Stimulated activated naive CD8-positive, alpha-beta T cell treated with anti-CD3 and anti-CD28 coated beads, Interleukin-15, Interleukin-2, amounts not matched to agents 100 U/mL and 50 U/mL, for 24 hours (primary cell): ENCODE measurements at regions not wholly inside any gene's neighbourhood (a gene's known extent, or its start where the extent isn't known, plus 50 kb on each side); places are given as distances from the start of the nearest gene placed in this dataset.
"Not testable (repeated sequence)": the region's sequence is repeated elsewhere in the genome, so short reads cannot be mapped to it uniquely, and the experiment has no call there.

Experiments used
- ATAC-seq: fragments of 150-1000 bp; cut with Tn5 transposase; one replicate; pipeline ENCODE4 v1.10.0; 2021
- DNase-seq: peaks from one replicate; pipeline ENCODE4 v3.0.0; 2021

DNA sequence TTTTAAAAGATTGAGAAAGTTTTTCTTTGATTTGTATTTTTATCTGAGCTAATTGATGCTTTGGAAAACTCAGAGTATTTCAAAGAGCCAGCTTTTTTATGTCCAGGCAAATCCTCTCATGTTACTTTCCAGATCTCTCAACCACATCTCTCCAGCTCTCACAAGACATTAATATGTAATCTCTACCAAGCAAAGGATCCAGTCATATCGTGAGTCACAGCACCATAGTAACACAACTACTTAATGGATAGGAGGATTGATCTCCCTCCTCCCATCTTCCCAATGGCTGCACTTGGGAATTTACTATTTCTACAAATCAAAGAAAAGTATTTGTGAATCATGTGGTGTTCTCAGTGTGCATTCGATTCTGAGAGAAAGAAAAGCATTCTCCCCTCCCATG lies 63.3 kb downstream of the POU4F1 start:
- ATAC-seq (no peak), DNase-seq (no peak)

DNA sequence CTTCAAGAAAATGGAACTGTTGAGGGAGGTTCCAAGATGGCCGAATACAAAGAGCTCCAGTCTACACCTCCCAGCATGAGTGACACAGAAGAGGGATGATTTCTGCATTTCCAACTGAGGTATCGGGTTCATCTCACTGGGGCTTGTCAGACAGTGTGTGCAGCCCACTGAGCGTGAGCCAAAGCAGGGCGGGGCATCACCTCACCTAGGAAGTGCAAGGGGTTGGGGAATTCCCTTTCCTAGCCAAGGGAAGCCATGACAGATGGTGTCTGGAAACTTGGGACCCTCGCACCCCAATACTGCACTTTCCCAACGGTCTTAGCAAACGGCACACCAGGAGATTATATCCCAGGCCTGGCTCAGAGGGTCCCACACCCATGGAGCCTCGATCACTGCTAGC lies 77.3 kb downstream of the POU4F1 start:
- ATAC-seq, DNase-seq: not testable (repeated sequence)

DNA sequence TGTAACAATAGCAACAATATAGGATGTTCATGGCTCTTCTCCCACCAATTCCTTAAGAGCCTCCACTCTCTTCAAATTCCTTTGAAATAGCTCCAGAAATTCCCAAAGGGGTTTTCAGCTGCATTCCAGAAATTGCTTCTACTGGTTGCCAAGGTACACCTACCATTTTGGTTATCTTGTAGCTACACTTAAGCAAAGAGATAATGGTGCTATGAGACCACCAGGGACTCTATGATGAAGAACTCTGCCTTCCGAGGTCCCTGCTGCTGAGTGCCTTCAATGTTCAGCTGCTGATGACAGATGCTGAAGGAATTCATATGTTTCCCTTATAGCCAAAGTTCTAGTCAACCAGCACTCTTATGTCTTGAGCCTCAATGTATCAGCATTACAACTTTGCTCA lies 78.4 kb downstream of the POU4F1 start:
- no peak for ATAC-seq
- DNase-seq: no peak

DNA sequence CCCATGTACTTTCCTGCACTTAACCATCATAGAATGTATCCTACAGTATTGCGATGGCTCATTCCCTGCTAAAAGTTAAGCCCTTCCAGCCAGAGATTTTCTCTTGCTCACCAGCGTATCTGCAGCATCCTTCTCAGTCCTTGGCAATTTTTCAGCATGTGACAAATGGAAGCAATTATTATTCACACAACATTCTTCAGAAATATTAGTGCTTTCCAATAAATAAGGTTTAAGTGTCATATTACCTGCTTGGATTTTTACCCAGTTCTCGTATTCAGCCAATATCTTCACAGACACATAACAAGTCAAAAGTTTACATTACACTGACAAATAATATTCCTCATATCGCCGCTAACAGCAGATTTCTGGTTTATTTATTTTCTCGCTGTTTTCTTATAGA lies 82.3 kb downstream of the POU4F1 start:
- ATAC-seq (no peak), DNase-seq (no peak)

DNA sequence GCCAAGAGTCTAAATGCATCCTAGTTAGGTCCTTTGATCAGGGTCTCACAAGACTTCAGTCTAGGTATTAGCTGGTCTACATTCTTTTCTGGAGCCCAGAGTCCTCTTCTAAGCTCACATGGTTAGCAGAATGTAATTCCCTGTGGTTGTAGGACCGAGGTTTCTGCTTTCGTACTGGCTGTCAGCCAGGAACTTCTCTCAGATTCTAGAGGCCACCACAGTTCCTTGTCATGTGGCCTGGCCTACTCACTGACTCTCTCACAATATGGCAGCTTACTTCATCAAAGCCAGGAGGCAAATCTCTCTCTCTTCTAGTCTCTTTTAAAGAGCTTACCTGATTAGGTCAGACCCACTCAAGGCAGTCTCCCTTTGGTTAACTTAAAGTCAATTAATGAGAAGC lies 82.9 kb downstream of the POU4F1 start:
- ATAC-seq (no peak), DNase-seq (no peak)

DNA sequence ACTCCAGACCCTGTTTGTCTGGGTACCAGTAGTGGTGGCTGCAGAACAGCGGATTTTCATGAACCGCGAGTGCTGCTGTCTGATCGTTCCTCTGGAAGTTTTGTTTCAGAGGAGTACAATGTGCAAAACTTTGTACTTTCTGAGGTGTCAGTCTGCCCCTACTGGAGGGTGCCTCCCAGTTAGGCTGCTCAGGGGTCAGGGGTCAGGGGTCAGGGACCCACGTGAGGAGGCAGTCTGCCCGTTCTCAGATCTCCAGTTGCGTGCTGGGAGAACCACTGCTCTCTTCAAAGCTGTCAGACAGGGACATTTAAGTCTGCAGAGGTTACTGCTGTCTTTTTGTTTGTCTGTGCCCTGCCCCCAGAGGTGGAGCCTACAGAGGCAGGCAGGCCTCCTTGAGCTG lies 84.9 kb downstream of the POU4F1 start:
- not testable (repeated sequence) for DNase-seq, ATAC-seq

DNA sequence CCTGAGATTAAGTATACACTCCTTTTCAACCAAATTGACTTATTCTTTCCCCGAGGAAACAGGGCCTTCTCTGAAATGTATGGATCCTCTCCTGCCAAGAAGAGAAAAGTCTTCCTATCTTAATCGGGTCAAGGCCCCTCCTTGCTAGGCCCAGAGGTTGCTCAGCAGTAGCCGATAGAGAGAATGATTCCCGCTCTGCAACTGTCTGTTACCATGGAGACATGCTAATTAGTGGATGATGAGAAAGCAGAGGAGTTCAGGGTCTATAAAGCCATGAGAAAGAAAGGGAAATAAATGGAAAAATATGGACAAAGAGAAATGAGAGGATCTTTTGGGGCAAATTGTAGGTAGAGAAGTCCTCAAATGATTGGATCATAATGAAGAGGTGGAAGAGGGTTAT lies 103.5 kb downstream of the POU4F1 start:
- ATAC-seq (no peak), DNase-seq (no peak)

DNA sequence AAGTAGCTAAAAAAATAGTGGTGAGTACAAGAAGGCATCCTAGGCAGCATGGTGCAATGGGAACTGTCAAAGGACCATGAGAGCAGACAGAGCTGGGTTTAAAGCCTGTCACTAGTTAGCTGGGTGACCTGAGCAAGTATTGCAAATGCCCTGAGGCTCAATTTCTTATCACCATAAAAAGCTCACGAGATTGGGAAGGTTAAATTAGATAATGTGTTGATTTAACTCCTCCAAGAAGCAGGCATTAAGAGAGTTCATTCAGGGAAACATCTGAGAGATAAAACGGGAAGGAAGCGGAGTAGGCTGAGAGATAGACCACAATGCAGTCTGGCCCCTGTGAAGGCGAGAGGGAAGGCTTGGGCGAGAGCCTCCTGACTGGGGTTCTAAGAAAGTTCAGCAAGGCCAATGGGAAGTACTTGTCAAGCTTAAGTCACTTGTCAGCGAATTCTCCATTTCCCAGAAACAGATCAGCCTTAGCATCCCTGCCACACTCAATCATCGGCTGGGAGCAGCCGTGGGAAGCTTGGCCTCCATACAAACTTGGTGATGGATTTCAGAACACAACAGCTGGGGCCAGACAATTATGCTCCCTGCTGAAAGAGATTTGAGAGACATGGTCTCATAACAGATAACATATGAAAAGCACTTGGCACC lies 105.5 kb downstream of the POU4F1 start:
- ATAC-seq: no peak

DNA sequence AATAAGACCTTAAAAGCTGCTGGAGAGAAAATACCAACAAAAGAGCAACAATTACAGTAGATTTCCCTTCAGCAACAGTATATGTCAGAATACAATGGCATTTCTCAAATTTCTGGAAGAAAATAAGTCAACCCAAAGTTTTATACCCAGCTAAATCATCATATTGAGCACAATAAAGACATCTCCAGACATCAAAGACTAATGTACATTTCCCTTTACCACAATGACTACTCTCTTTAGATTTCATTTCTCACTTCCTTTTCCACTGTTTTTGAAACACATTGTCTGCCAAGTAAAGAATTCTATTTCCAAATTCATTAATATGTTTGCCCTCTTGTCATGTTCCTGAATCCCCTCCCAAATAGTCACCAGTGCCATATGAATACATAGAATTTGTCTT lies 111.4 kb downstream of the POU4F1 start:
- DNase-seq (no peak), ATAC-seq (no peak)

More for the DNA sequence above, 105.5 kb downstream of the POU4F1 start:
- DNase-seq: no peak

DNA sequence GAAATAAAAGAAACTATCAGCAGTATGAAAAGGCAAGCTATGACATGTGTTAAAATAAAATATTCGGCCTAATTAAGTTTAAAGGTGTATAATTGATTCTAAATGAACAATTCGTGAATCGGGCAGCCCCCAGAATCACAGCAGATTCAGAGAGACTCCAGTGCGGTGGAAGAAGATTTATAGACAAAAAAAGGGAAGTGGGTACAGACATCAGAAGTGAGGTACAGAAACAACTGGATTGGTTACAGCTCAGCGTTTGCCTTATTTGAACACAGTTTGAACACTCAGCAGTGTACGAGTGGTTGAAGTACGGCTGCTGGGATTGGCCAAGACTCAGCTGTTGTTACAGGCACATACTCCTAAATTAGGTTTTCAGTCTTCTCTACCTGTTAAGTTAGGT lies 113.1 kb downstream of the POU4F1 start:
- not testable (repeated sequence) for ATAC-seq, DNase-seq

DNA sequence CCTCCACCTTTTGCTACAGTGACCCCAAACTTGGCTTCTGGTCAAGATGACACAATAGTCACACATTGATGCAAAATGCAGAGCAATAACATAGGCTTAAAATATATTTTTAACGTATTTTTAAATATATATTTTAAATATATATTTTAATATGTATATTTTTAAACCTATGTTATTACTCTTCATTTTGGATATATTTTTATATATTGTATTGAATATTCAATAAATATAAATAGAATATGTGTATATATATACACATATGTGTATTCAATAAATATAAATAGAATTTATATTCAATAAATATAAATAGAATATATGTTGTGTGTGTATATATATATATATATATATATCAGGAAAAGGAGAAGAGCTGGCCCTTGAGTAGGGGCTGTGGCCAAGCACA lies 115.6 kb downstream of the POU4F1 start:
- ATAC-seq: no peak
- DNase-seq: no peak

DNA sequence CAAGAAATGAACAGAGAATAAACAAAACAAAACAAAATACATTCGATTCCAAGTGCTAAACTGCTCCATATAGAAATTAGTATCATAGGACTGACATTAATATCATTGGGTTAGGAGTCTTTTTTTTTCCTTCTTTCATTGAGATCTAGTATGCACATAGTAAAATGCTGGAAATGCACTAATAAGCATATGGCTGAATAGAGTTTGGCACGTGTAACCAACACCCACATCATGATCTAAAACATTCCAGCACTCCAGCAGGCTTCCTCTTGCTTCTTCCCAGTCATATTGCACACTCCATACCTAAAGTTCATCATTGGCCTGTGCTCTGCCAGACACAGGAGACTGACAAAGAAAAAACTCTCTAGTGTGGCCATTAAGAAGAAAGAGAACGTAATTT lies 117.5 kb downstream of the POU4F1 start:
- DNase-seq (no peak), ATAC-seq (no peak)

DNA sequence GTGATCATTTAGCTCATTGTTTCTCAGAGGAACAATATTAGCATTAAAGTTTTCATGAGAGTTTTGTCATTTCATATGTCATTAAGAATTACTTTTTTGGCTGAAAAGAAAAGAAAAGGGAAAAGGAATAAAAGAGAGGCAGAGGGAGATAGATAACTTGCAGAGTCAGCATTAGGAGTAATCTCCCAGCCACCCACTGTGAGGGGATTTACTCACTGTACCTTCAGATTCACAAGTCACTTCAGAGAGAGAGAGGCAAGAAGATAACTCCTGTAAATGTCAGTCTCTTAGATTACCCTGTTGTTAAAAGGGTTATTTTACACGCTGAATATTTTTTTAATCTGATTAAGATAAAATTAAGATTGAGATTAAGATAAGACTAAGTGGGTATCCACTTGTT lies 125.2 kb downstream of the POU4F1 start:
- DNase-seq (no peak), ATAC-seq (no peak)

DNA sequence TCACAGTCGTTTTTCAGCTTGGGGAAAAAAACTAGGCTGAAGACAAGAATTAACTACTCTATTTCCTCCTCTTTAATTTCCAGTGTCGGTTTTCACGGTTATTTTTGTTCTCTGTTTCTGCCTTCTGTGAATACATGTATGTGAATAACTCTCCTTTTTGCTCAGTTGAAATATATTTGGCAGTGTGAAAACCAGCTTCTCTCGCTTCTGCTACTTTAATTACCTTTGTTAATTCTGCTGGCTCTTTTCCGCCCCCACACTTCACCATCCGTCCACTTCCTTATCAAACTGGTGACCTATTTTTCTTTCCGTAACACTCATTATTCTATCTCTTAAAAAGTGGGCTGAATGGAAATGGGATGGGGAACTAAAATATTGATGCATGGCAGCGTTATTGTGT lies 126.4 kb downstream of the POU4F1 start:
- ATAC-seq: no peak
- DNase-seq: no peak

DNA sequence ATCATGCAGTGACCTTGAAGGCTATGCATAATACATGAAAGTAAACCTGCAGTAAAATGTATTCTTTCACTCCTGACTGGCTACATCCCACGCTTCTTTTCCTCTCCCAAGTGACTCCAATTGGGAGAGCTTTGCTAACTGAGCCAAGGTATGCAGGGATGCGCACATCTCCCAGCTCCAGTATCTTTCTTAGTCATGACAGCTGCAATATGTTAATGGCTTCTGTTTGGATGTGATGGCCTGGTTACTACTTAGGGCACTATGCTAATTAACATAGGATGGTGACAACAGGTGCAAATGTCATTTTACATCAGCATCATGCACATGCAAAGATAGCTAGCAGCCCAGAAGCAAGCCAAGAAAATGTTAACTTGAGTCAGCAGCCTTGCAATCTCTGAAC lies 134.7 kb downstream of the POU4F1 start:
- no peak for ATAC-seq
- DNase-seq: no peak

DNA sequence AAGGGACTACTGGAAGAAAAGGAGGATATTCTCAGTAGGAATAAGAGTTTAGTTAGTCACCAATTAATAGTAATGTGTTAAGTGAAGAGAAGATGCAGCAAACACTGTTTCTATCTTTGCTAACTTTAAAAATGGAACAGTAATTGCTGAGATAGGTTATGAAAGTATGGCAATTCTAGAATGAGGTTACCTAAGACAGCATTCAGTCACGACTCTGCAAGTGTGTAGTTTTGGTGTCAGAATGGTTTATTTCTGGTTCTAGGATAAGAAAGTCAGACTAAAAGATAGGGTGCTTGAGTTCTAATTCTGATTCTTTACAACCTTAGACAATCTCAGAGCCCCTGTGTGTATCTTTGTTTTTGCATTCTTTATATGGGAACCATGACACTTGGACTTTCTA lies 138.1 kb downstream of the POU4F1 start:
- DNase-seq (no peak), ATAC-seq (no peak)

DNA sequence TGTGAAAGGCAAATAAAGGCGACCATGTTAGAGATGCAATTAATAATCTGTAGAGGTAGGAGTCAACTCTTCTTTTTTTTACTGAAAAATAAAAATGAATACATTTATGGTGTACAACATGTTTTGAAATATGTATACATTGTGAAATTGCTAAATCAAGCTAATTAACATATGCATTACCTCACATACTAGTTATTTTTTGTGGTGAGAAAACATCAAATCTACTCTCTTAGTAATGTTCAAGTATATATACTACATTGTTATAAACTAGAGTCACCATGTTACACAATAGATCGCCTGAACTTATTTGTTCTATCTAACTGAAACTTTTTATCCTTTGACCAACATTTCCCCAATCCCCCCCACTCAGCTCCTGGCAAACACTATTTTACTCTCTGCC lies 143.2 kb downstream of the POU4F1 start:
- ATAC-seq (no peak), DNase-seq (no peak)

DNA sequence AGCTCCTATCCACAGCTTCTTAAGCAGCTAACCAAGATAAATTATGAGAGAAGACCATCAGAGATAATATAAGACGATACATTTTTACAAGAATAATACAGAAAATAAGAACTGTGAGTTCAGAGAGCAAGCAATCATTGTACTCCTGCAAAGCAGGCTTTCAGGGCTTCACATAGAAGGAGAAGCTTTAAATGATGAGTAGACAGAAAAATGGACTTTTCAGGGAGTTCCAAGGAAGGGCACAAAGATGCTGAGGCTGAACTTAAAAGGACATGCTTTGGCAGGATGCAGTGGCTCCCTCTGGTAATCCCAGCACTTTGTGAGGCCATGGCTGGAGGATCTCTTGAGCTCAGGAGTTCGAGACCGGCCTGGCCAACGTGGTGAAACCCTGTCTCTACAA lies 159.5 kb downstream of the POU4F1 start:
- ATAC-seq (no peak), DNase-seq (no peak)

DNA sequence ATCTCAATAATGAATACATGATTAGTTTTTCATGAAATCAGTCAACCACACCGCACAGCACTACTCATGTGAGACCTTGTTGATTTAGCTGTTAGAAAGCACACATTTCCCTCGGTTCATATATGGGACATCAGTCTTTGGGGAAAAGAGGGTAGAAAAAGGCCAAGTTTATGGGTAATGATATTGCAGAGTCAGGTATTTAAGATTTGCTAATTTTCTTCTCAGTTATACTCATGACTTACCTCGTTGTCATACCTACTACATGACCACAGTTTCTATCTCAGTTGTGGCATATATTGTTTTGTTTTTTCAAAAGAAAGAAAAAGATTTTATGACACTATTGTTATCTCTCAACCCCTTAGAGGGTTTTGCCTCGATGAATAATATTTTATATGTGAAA lies 165.6 kb downstream of the POU4F1 start:
- ATAC-seq (no peak), DNase-seq (no peak)

DNA sequence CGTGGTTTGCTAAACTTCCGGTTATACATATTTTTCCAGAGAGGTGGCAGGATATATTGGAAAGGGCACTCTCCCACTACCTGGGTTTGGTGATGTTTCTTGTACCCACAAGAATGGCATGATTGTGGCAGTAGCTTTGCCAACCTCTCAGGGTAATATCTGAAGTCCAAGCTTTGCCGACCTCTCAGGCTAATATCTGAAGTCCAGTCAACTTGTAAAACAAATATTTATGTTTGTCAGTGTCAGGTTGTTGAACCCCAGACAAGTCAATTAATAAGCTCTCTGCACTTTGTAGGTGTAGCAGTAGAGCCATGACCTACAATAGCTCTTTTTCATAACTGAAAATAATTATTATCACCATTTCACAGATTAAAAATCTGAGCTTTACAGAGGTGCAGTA lies 167.0 kb downstream of the POU4F1 start:
- no peak for DNase-seq
- ATAC-seq: no peak

DNA sequence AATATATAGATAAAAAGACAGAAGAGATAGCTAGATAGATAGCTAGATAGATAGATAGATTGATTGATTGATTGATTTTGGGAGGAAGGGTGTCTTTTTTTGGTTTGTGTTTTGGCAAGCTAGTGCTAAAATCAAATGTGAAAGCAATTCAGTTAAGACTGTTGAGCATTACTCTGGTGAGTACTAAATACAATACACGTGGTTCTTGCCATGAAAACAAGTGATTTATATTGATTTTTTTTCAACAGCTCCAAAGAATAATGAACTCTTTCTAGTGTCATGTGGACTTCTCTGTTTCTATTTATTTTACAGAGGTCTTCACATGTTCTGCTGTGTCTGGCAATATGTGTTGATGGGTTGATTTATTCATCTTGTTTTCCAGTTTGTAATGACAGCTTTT lies 172.0 kb downstream of the POU4F1 start:
- DNase-seq: no peak
- ATAC-seq: no peak

DNA sequence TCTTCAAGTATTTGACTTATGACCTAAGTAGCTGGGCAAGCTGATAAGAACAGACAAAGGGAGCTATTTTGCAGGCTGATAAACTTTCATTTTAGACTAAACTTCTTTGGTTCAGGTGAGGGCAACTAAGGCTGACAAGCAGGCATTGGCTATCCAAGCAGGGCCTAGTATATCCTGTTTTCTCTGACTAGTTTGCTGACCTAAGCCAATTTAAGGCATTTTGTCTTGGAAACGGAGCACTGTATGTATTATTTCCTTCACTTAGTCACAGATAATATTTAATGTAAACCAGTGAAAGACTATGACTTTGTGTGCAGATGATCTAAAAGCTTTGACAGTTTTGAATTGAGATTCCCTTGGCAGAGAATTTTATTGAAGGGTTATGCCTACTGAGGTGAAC lies 172.5 kb downstream of the POU4F1 start:
- ATAC-seq (no peak), DNase-seq (no peak)

DNA sequence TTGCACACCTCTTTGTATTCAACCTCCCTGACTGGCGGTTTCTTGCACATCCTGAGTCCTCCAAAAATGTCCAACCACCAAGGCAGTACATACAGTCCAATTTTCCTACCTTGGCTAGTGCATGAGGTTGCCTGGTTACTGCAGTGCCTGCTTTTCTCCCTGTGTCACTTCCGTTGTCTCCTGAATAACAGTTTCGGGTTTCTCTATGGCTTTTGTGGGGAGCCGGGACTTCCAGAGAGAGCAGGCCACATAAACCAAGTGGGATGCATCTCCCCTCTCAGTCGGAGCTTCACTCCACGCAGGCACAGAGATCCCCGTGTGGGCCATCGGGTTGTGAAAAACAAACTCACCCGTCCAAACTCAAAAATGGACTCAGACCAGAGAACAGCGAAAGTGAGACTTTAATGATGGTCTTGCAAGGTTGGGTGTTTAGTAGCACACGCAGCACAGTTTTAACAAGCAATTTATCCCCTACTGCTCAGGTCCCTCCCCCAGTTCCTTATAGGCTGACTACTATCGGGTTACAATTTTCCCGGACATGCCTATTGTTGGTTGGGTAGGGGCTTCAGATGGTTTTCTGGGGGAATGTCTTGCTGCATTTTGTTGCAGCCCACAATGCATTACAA lies 173.1 kb downstream of the POU4F1 start:
- DNase-seq (no peak), ATAC-seq (no peak)

DNA sequence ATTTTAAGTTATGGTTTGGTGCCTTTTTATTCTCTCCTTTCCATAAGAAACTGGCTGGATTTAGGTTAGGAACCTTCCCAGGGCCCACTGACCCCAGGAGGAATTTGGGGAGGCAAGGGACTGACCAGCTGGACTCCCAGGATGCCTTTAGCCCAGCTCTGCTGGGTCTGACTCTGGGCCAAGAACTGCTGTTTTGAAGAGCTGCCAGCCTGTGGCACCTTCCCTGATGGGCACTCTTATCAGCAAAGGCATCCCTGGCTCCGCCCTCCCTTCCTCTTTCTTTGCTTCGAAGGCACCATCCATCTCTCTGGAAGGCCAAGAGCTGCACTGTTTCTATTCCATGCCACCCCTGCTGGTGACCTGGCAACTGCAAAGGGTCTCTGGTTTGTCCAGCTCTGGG lies 174.7 kb downstream of the POU4F1 start:
- ATAC-seq (no peak), DNase-seq (no peak)

DNA sequence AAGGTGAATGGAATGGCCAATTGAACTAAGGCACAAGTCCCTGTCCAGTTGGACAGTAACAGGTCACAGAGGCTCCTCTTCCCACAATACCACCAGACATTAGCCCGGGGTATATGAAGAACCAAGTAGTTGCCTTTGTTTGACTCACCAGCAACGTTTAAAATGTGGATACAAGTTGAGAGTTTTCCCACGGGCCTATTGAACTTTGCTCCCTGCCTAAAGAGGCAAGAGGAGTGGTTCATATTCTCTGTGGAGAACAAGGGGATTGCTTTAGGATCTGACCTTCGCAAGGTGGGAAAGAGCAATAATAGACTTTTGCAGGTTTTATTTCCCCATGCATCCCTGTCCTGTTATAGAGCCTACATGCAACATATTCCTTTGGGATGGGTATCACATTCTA lies 177.2 kb downstream of the POU4F1 start:
- DNase-seq (no peak), ATAC-seq (no peak)
